SK-N-SH (cell line): ENCODE measurements at regions not wholly inside any gene's neighbourhood (a gene's known extent, or its start where the extent isn't known, plus 50 kb on each side); places are given as distances from the start of the nearest gene placed in this dataset.

ENCODE experiments used
- CTCF ChIA-PET: fragments of 300-600, 350-600 bp; formaldehyde crosslinking; extraction: SDS; loops from one replicate; lab custom pipeline; 2021; lab: Yijun Ruan, JAX
- POLR2A ChIA-PET: fragments of 350-600 bp; sonication (Branson Sonifier 250); formaldehyde crosslinking; extraction: SDS; loops from one replicate; lab custom pipeline; 2020; ENCODE audit warnings: antibody characterized with exemption, inconsistent platforms; lab: Yijun Ruan, JAX
- DNase-seq: peaks from one replicate; pipeline ENCODE4 v3.0.0; 2012
- H2AFZ ChIP-seq: fragments of 200-600 bp; sonication (generic); 2 replicates; pipeline ENCODE4 v1.8.1; 2016; ENCODE audit warnings: antibody characterized with exemption, mild to moderate bottlenecking, low read depth
- H3F3A ChIP-seq: fragments of 200-600 bp; sonication (generic); replicated peaks from 2 replicates; pipeline ENCODE3; 2016; ENCODE audit warnings: antibody characterized with exemption, mild to moderate bottlenecking; ENCODE audit not compliant: insufficient read depth
- H3K27ac ChIP-seq, 2 experiments: fragments of 200-500 bp in 1 of 2; fragments of 200-600 bp in 1 of 2; sonication (Bioruptor generic) in 1 of 2; sonication (generic), shearing (Covaris generic) in 1 of 2; 2 replicates each; pipeline versions ENCODE4 v1.5.1 to v1.6.1; 2014 to 2016; ENCODE audit warnings: low read depth in 2 of 2, inconsistent platforms in 1 of 2, low read length in 1 of 2, mild to moderate bottlenecking in 1 of 2, mixed read lengths in 1 of 2
- H3K27me3 ChIP-seq: fragments of 200-600 bp; sonication (generic), shearing (Covaris generic); 2 replicates; pipeline ENCODE4 v1.6.1; 2016; ENCODE audit warnings: mixed run types; ENCODE audit not compliant: insufficient read depth
- H3K36me3 ChIP-seq, 2 experiments: fragments of 200-500 bp in 1 of 2; fragments of 200-600 bp in 1 of 2; sonication (Bioruptor generic) in 1 of 2; sonication (generic) in 1 of 2; replicated peaks in 1 of 2; 2 replicates each; pipeline versions ENCODE3 to v1.5.1; 2014 to 2016; ENCODE audit warnings: low read length in 1 of 2, mild to moderate bottlenecking in 1 of 2; ENCODE audit not compliant: insufficient read depth in 2 of 2, control insufficient read depth in 1 of 2
- H3K4me1 ChIP-seq, 2 experiments: fragments of 200-500 bp in 1 of 2; fragments of 200-600 bp in 1 of 2; sonication (Bioruptor generic) in 1 of 2; sonication (generic), shearing (Covaris generic) in 1 of 2; 2 replicates each; pipeline versions ENCODE4 v1.5.1 to v1.6.1; 2014 to 2016; ENCODE audit warnings: low read depth in 1 of 2, low read length in 1 of 2, mixed run types in 1 of 2; ENCODE audit not compliant: insufficient read depth in 2 of 2, control insufficient read depth in 1 of 2
- H3K4me2 ChIP-seq: fragments of 200-600 bp; sonication (generic), shearing (Covaris generic); 2 replicates; pipeline ENCODE4 v1.6.1; 2017; ENCODE audit warnings: mixed run types
- H3K4me3 ChIP-seq, 2 experiments: fragments of 200-500 bp in 1 of 2; fragments of 200-600 bp in 1 of 2; sonication (Bioruptor generic) in 1 of 2; sonication (generic), shearing (Covaris generic) in 1 of 2; 2 replicates each; pipeline versions ENCODE4 v1.5.1 to v1.8.1; 2014 to 2016; ENCODE audit warnings: low read depth in 2 of 2, inconsistent platforms in 1 of 2, low read length in 1 of 2, mild to moderate bottlenecking in 1 of 2, mixed read lengths in 1 of 2, moderate library complexity in 1 of 2
- H3K79me2 ChIP-seq: fragments of 200-600 bp; sonication (generic); 2 replicates; pipeline ENCODE4 v1.8.1; 2017; ENCODE audit warnings: mild to moderate bottlenecking; ENCODE audit not compliant: insufficient read depth
- H3K9ac ChIP-seq: fragments of 200-600 bp; sonication (generic); 2 replicates; pipeline ENCODE4 v1.6.1; 2017; ENCODE audit warnings: mixed run types
- H3K9me2 ChIP-seq: fragments of 200-600 bp; sonication (generic); 2 replicates; pipeline ENCODE4 v1.6.1; 2017; ENCODE audit warnings: mixed run types
- H3K9me3 ChIP-seq: fragments of 200-600 bp; sonication (generic); 2 replicates; pipeline ENCODE4 v1.6.1; 2017; ENCODE audit warnings: mixed run types, mild to moderate bottlenecking, moderate library complexity
- H4K20me1 ChIP-seq: fragments of 200-600 bp; sonication (generic); 2 replicates; pipeline ENCODE4 v1.6.1; 2017; ENCODE audit warnings: mild to moderate bottlenecking, mixed run types; ENCODE audit not compliant: insufficient read depth
- EP300 ChIP-seq, 2 experiments: IDR thresholded peaks; 2 replicates each; pipeline versions ENCODE4 v1.4.0 to v1.6.1; 2012; ENCODE audit warnings: borderline replicate concordance in 1 of 2, low read depth in 1 of 2, low read length in 1 of 2
- FOSL2 ChIP-seq: IDR thresholded peaks from 2 replicates; pipeline ENCODE4 v1.4.0; 2012; ENCODE audit warnings: low read depth, mild to moderate bottlenecking, moderate library complexity, borderline replicate concordance
- FOXM1 ChIP-seq: IDR thresholded peaks from 2 replicates; pipeline ENCODE4 v1.4.0; 2012; ENCODE audit warnings: low read depth, mild to moderate bottlenecking
- JUND ChIP-seq: IDR thresholded peaks from 2 replicates; pipeline ENCODE4 v1.4.0; 2012
- MEF2A ChIP-seq: IDR thresholded peaks from 2 replicates; pipeline ENCODE4 v1.4.0; 2012; ENCODE audit warnings: low read depth, borderline replicate concordance
- NFIC ChIP-seq: IDR thresholded peaks from 2 replicates; pipeline ENCODE4 v1.4.0; 2012; ENCODE audit warnings: borderline replicate concordance
- RAD21 ChIP-seq: IDR thresholded peaks from 2 replicates; pipeline ENCODE4 v1.6.1; 2012; ENCODE audit warnings: mild to moderate bottlenecking, low read length
- RCOR1 ChIP-seq: fragments of 150-350 bp; IDR thresholded peaks from 2 replicates; pipeline ENCODE4 v1.6.1; 2017; ENCODE audit warnings: antibody characterized with exemption, low read length
- RFX5 ChIP-seq: IDR thresholded peaks from 2 replicates; pipeline ENCODE4 v1.6.1; 2012; ENCODE audit warnings: mild to moderate bottlenecking, improper control_type of control experiment, low read length
- RXRA ChIP-seq: IDR thresholded peaks from 2 replicates; pipeline ENCODE4 v1.4.0; 2012; ENCODE audit warnings: low read depth, mild to moderate bottlenecking, borderline replicate concordance
- SIN3A ChIP-seq: IDR thresholded peaks from 2 replicates; pipeline ENCODE4 v1.6.1; 2012; ENCODE audit warnings: low read depth, mild to moderate bottlenecking, low read length, moderate library complexity, borderline replicate concordance
- SMC3 ChIP-seq: IDR thresholded peaks from 2 replicates; pipeline ENCODE4 v1.6.1; 2012; ENCODE audit warnings: low read depth, low read length, improper control_type of control experiment
- TAF1 ChIP-seq: IDR thresholded peaks from 2 replicates; pipeline ENCODE4 v1.6.1; 2012; ENCODE audit warnings: low read depth, mild to moderate bottlenecking, low read length, moderate library complexity, borderline replicate concordance
- TCF12 ChIP-seq: IDR thresholded peaks from 2 replicates; pipeline ENCODE4 v1.4.0; 2012
- YY1 ChIP-seq: IDR thresholded peaks from 2 replicates; pipeline ENCODE4 v1.4.0; 2012; ENCODE audit warnings: low read depth, mild to moderate bottlenecking
- WGBS: methylation state at CpG from one replicate; pipeline ENCODE4 v1.1.6; 2017; ENCODE audit warnings: low lambda C conversion rate; 5-methylcytosine and 5-hydroxymethylcytosine counted together
- TF ChIP-seq, protein P1 (sequence below): IDR thresholded peaks from 2 replicates; pipeline ENCODE4 v1.6.1; 2012; ENCODE audit warnings: mild to moderate bottlenecking, low read depth, low read length, moderate library complexity
- TF ChIP-seq, protein P2 (sequence below): IDR thresholded peaks from 2 replicates; pipeline ENCODE4 v1.4.0; 2012; ENCODE audit warnings: low read depth, borderline replicate concordance
- TF ChIP-seq, protein P3 (sequence below): fragments of 150-350 bp; IDR thresholded peaks from 2 replicates; pipeline ENCODE4 v1.6.1; 2016; ENCODE audit warnings: mild to moderate bottlenecking, low read depth, low read length
- TF ChIP-seq, protein P4 (sequence below): IDR thresholded peaks from 2 replicates; pipeline ENCODE4; 2012

DNA sequence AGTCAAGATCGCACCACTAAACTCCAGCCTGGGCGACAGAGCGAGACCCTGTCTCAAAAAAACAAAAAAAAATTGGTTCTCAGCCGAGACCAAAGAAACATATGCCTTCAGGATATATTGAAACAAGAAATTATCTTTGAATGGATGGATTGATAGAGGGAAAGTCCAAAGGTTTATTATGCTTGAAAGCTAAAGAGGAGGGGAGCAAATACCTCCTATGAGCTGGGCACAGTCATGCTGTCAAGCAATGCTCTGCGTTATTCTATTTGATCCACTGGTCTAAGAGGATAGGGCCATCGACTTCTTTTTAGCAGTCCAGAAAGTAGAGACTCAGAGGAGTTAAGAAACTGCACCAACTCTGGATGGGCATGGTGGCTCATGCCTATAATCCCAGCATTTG lies 85.9 kb upstream of the SLC34A2 start (continued):
- TF ChIP-seq, protein P1, sequence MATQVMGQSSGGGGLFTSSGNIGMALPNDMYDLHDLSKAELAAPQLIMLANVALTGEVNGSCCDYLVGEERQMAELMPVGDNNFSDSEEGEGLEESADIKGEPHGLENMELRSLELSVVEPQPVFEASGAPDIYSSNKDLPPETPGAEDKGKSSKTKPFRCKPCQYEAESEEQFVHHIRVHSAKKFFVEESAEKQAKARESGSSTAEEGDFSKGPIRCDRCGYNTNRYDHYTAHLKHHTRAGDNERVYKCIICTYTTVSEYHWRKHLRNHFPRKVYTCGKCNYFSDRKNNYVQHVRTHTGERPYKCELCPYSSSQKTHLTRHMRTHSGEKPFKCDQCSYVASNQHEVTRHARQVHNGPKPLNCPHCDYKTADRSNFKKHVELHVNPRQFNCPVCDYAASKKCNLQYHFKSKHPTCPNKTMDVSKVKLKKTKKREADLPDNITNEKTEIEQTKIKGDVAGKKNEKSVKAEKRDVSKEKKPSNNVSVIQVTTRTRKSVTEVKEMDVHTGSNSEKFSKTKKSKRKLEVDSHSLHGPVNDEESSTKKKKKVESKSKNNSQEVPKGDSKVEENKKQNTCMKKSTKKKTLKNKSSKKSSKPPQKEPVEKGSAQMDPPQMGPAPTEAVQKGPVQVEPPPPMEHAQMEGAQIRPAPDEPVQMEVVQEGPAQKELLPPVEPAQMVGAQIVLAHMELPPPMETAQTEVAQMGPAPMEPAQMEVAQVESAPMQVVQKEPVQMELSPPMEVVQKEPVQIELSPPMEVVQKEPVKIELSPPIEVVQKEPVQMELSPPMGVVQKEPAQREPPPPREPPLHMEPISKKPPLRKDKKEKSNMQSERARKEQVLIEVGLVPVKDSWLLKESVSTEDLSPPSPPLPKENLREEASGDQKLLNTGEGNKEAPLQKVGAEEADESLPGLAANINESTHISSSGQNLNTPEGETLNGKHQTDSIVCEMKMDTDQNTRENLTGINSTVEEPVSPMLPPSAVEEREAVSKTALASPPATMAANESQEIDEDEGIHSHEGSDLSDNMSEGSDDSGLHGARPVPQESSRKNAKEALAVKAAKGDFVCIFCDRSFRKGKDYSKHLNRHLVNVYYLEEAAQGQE, result no peak

DNA sequence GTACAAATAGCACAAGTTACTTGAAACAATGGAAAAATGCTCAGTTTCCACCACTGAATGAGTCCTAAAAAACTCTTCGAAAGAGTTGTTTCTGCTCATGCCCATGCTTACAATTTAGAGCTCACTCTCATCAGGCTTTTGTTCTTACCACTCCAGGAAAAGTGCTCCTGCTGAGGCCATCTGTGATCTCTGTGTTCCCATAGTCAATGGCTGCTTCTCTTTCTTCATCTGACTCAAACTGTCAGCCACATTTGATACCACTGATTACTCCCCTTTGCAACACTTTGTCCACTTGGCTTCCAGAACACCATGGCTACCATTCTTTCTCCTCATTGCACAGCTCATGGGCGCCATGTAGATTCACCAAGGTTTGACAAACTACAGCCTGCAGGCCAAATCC lies 80.0 kb upstream of the SLC34A2 start:
- ChIA-PET POLR2A (no interaction called here), CTCF (no interaction called here)
- Histone ChIP-seq H3K4me3 (no peak overlapping the region), H3K9ac (no peak overlapping the region), H3K4me2 (no peak overlapping the region), H2AFZ (no peak overlapping the region), H3K79me2 (no peaks in the 10 kb centered on the region), H3K4me1 (no peaks in the 10 kb centered on the region), H3K9me3 (no peaks in the 10 kb centered on the region), H3K36me3 (no peaks in the 10 kb centered on the region), H3K27ac (no peak overlapping the region), H4K20me1 (no peaks in the 10 kb centered on the region), H3F3A (no peaks in the 10 kb centered on the region), H3K9me2 (no peaks in the 10 kb centered on the region), H3K27me3 (no peaks in the 10 kb centered on the region; the same call in 1 of the 2 replicates)
- WGBS, result 14% methylated on average over 2 of the region's 2 CpGs
- TF ChIP-seq RXRA (no peak), NFIC (no peak), SIN3A (no peak), TAF1 (no peak), RFX5 (no peak), FOSL2 (no peak), TCF12 (no peak), YY1 (no peak)
- TF ChIP-seq, protein P2, sequence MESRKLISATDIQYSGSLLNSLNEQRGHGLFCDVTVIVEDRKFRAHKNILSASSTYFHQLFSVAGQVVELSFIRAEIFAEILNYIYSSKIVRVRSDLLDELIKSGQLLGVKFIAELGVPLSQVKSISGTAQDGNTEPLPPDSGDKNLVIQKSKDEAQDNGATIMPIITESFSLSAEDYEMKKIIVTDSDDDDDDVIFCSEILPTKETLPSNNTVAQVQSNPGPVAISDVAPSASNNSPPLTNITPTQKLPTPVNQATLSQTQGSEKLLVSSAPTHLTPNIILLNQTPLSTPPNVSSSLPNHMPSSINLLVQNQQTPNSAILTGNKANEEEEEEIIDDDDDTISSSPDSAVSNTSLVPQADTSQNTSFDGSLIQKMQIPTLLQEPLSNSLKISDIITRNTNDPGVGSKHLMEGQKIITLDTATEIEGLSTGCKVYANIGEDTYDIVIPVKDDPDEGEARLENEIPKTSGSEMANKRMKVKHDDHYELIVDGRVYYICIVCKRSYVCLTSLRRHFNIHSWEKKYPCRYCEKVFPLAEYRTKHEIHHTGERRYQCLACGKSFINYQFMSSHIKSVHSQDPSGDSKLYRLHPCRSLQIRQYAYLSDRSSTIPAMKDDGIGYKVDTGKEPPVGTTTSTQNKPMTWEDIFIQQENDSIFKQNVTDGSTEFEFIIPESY, result no peak
- DNase-seq, result no peak

DNA sequence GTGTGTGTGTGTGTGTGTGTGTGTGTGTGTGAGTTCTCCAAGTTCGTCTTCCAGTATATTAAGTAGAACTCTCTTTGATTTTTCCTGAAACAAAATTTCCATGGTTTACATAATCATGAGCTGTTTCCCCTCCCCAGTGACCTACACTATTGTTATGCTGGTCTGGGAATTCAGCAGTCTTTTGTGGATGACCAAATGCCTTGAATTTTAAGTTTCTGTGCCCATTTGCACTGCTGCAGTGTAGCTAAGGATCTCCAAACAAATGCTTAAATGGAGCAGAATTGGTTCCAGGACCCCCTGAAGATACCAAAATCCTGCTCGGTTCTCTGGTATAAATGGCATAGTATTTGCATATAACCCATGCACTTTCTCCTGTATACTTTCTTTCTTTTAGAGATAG lies 77.2 kb upstream of the SLC34A2 start:
- no peaks in the 10 kb centered on the region; the same call in 1 of the 2 replicates for H3K27me3 ChIP-seq
- no peak overlapping the region for H3K4me2 ChIP-seq
- H3K9me3 ChIP-seq, result no peaks in the 10 kb centered on the region
- no peaks in the 10 kb centered on the region for H3K79me2 ChIP-seq
- H2AFZ ChIP-seq, result no peak overlapping the region
- H3K9me2 ChIP-seq, result no peaks in the 10 kb centered on the region
- no peak for DNase-seq
- POLR2A ChIA-PET, result no interaction called here
- no peaks in the 10 kb centered on the region for H3K4me1 ChIP-seq
- CTCF ChIA-PET, result no interaction called here
- H3K9ac ChIP-seq, result no peak overlapping the region
- H3K4me3 ChIP-seq, result no peak overlapping the region
- H3K36me3 ChIP-seq, result no peaks in the 10 kb centered on the region
- WGBS, result 28% methylated on average over 2 of the region's 2 CpGs
- no peak for TF ChIP-seq EP300 (IDR thresholded peaks at IDR 0.05; ENCODE audit: borderline replicate concordance in 1 of 2, low read depth in 1 of 2, low read length in 1 of 2)
- no peak for TF ChIP-seq RAD21
- TF ChIP-seq TCF12, result no peak
- no peak for TF ChIP-seq RXRA
- TF ChIP-seq RCOR1, result no peak
- TF ChIP-seq, protein P3, sequence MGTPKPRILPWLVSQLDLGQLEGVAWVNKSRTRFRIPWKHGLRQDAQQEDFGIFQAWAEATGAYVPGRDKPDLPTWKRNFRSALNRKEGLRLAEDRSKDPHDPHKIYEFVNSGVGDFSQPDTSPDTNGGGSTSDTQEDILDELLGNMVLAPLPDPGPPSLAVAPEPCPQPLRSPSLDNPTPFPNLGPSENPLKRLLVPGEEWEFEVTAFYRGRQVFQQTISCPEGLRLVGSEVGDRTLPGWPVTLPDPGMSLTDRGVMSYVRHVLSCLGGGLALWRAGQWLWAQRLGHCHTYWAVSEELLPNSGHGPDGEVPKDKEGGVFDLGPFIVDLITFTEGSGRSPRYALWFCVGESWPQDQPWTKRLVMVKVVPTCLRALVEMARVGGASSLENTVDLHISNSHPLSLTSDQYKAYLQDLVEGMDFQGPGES, result no peak
- no peak for TF ChIP-seq JUND
- no peak for TF ChIP-seq SMC3
- no peak for TF ChIP-seq FOXM1
- no peak for TF ChIP-seq MEF2A
- TF ChIP-seq, protein P4, sequence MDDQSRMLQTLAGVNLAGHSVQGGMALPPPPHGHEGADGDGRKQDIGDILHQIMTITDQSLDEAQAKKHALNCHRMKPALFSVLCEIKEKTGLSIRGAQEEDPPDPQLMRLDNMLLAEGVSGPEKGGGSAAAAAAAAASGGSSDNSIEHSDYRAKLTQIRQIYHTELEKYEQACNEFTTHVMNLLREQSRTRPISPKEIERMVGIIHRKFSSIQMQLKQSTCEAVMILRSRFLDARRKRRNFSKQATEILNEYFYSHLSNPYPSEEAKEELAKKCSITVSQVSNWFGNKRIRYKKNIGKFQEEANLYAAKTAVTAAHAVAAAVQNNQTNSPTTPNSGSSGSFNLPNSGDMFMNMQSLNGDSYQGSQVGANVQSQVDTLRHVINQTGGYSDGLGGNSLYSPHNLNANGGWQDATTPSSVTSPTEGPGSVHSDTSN, result no peak
- no peak overlapping the region for H3K27ac ChIP-seq
- H3F3A ChIP-seq, result no peaks in the 10 kb centered on the region
- no peaks in the 10 kb centered on the region for H4K20me1 ChIP-seq
